Bronchial epithelial cell (primary cell): ENCODE measurements at regions not wholly inside any gene's neighbourhood (a gene's known extent, or its start where the extent isn't known, plus 50 kb on each side); places are given as distances from the start of the nearest gene placed in this dataset.

Source experiments
- DNase-seq: peaks from one replicate; pipeline ENCODE4 v3.0.0-alpha.2; 2010; ENCODE audit warnings: low read depth
- FAIRE-seq: peaks from 2 replicates; lab custom pipeline; 2011; peaks lifted over from hg19 to GRCh38; lab: Jason Lieb, UNC
- H3K27me3 ChIP-seq: 2 replicates; pipeline ENCODE4 v1.5.1; 2011; ENCODE audit warnings: low read length; ENCODE audit not compliant: control insufficient read depth, insufficient read depth
- H3K36me3 ChIP-seq: 2 replicates; pipeline ENCODE4 v1.5.1; 2011; ENCODE audit warnings: low read length; ENCODE audit not compliant: control insufficient read depth, insufficient read depth
- H3K4me3 ChIP-seq: 2 replicates; pipeline ENCODE4 v1.5.1; 2011; ENCODE audit warnings: mild to moderate bottlenecking, low read depth, low read length, control low read depth
- TF ChIP-seq, protein P1 (sequence below): IDR thresholded peaks from 2 replicates; pipeline ENCODE4 v1.5.1; 2011; ENCODE audit warnings: mild to moderate bottlenecking, moderate library complexity, low read length, control low read depth, inconsistent platforms; ENCODE audit not compliant: insufficient read depth, severe bottlenecking

DNA sequence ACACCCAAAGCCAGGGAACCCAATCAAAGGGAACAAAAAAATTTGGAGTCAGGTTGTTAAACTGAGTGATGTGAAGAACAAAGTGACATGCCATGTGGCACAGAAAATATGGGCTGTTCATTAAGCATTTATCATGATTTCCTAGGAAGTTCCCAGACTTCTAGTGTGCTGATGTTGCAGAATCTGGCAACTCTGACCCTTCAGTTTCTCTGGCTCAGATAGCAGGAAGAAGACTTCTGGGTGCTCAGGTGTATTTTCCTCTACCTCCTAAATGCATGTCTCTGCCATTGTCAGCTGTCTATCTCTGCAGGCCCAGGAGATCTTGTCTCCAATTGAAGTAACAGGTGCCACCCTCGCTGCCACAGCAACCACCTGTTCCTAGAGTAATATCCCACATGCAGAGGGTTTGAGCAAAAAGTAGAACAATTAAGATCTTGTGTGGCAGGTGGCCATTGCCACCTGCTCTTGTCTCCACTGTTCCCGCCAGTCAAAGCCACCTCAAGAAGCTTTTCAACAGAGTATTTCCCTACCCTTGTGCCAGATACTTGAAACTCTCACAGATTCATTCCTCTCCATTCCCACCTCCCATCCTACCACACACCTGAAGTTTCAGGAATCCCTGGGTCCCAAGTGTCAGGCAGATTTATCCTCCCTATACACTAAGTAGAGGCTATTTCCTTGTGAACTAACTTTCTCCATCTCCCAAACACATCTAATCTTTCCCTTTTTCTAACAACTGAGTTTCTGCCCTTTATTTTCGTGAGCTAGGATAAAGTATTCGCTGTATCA is 533.7 kb upstream of the CHAC2 start:
- DNase-seq (no peak), FAIRE-seq (no peak)
- TF ChIP-seq, protein P1, sequence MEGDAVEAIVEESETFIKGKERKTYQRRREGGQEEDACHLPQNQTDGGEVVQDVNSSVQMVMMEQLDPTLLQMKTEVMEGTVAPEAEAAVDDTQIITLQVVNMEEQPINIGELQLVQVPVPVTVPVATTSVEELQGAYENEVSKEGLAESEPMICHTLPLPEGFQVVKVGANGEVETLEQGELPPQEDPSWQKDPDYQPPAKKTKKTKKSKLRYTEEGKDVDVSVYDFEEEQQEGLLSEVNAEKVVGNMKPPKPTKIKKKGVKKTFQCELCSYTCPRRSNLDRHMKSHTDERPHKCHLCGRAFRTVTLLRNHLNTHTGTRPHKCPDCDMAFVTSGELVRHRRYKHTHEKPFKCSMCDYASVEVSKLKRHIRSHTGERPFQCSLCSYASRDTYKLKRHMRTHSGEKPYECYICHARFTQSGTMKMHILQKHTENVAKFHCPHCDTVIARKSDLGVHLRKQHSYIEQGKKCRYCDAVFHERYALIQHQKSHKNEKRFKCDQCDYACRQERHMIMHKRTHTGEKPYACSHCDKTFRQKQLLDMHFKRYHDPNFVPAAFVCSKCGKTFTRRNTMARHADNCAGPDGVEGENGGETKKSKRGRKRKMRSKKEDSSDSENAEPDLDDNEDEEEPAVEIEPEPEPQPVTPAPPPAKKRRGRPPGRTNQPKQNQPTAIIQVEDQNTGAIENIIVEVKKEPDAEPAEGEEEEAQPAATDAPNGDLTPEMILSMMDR, result no peak
- no peaks in the 10 kb centered on the region for H3K36me3 ChIP-seq
- H3K4me3 ChIP-seq, result no peak overlapping the region
- no peaks in the 10 kb centered on the region for H3K27me3 ChIP-seq

DNA sequence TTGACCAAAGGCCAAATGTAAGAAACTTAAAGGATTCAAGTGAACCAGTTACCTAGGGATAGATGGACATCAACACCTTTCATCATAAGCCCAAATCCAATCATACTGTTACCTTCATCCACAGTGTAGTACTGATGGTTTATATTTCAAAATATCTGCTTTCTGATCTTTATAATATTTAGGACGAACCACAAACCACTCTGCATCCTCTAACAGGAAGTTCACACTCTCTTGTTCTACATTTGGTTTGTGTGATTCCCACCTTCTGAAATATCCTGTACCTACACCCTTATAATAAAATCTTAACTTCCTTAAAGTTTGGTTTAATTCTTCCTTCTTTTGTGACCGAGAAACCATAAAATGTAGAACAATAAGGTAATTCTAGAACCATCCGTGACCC is 535.7 kb upstream of the CHAC2 start:
- TF ChIP-seq, protein P1, result no peak
- FAIRE-seq (no peak), DNase-seq (no peak)
- Histone ChIP-seq H3K4me3 (no peak overlapping the region), H3K36me3 (no peaks in the 10 kb centered on the region), H3K27me3 (no peaks in the 10 kb centered on the region)

DNA sequence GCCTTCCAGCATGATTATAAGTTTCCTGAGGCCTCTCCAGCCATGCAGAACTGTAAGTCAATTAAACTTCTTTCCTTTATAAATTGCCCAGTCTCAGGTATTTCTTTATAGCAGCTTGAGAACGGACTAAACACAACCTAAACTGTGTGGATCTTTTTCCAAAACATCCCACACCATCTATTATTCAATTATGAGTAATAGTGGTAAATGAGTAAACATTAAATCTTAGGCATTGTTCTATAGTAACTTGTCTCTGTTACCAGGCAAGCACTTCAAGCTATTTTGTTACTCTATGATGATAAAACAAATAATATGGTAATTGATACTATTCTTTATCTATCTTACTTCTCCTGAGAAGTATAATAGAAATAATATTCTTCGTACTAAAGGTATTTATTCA is 536.9 kb upstream of the CHAC2 start:
- Histone ChIP-seq H3K36me3 (no peaks in the 10 kb centered on the region), H3K4me3 (no peak overlapping the region), H3K27me3 (no peaks in the 10 kb centered on the region)
- DNase-seq (peak; percentile 61), FAIRE-seq (no peak)
- TF ChIP-seq, protein P1, result no peak

DNA sequence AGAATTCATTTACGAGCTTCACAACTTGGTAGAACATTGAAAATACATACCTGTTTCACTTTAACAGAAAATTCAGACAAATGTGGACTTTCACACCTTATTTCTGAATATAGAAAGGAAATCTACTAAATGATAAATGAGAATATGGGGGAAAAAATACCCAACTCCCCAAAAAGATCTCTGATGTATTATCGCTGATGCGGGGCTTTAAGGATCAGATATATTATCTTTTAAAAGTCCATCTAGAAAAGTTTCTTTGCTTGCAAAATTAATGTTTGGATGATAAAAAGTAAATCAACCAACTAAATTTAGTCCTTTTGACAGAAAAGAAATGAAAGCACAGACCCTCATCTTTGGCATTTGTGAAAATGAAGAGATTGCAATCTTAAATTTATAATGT is 540.1 kb upstream of the CHAC2 start:
- Histone ChIP-seq H3K27me3 (no peaks in the 10 kb centered on the region), H3K36me3 (no peaks in the 10 kb centered on the region), H3K4me3 (no peak overlapping the region)
- TF ChIP-seq, protein P1, result no peak
- DNase-seq, result no peak
- FAIRE-seq, result no peak

DNA sequence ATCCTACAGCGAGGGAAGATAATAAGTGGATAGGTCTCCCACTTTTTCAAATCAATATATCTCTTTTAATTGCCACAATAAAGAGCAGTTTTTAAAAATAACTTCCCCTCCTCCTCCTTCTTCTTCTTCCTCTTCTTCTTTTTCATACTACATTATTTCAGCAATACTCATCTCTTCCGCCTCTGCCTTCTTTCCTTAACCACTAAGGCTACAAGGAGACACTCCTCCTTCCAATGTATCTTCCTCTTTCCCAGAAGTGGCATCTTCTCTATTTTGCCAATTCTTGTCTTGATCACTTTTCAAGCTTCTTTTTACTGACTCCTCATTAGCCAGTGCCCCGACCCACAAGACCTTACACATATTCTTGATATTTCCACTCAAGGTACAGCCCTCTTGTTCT is 546.6 kb upstream of the CHAC2 start:
- H3K27me3 ChIP-seq, result no peaks in the 10 kb centered on the region
- no peaks in the 10 kb centered on the region for H3K36me3 ChIP-seq
- no peak overlapping the region for H3K4me3 ChIP-seq
- no peak for FAIRE-seq
- DNase-seq, result no peak
- TF ChIP-seq, protein P1, result no peak

DNA sequence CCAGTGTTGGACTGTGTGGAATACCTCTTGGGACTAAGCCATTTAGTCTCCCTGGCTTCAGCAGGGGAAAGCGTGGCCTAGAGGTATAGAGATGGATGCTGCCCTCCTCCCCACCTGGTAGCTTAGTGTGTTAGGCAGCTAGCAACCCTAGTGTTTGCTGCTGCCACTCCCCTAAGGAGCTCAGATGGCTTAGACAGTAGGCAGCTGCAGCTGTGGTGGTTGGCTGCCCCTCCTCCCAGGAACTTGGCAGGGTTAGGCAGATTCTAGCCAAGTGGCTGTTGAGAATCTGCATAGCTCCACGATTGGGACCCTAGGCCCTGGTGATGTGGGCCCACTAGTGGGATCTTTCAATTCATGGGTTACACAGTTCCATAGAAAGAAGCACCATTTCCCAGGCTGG is 550.4 kb upstream of the CHAC2 start:
- TF ChIP-seq, protein P1, result no peak
- DNase-seq (no peak), FAIRE-seq (no peak)
- Histone ChIP-seq H3K27me3 (no peaks in the 10 kb centered on the region), H3K36me3 (no peaks in the 10 kb centered on the region), H3K4me3 (no peak overlapping the region)
